ENCODE measurements at regions not wholly inside any gene's neighbourhood (a gene's known extent, or its start where the extent isn't known, plus 50 kb on each side); places are given as distances from the start of the nearest gene placed in this dataset.

DNA sequence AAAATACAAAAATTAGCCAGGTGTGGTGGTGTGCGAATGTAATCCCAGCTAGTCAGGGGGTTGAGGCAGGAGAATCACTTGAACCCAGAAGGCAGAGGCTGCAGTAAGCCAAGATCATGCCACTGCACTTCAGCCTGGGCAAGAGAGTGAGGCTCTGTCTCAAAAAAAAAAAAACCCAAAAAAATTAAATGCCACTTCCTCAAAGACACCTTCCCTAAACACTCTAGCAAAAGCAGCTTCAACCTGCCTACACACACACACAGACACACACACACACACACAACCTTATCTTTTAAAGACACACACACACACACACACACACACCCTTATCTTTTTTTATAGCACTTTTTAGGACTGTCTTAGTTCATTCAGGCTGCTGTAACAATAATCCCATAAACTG is 201.7 kb upstream of the PSMD7 start:
- no peak for DNase-seq (ENCODE audit: low spot score)

DNA sequence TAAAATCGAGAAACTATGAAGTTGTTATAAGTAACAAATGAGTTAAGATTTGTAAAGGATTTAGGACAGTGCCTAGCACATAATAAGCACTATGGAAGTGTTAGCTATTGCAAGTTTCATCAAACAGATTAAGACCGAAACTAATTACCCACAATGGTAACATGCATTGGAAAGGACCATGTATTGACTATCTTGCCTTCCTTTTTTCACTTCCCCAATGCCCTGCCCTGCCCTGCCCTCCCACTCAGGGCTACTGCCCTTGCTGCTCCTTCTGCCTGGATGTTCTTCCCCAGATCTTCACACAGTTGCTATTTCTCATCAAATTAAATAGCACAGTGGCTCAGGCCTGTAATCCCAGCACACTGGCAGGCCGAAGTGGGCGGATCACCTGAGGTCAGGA is 202.1 kb upstream of the PSMD7 start:
- no peak for DNase-seq (ENCODE audit: low spot score)

DNA sequence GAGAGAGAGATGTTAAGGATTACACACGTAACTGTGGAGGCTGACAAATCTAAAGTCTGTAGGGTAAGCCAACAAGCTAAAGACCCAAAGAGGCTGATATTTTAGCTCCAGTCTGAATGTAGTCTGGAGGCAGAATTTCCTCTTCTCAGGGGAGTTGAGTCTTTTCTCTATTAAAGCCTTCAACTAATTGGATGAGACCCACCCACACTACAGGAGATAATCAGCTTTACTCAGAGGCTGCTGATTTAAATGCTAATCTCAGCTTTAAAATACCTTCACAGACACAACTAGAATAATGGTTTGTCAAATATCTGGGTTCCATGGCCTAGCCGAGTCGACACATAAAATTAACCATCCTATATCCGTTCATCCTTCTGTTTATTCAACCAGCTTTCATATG is 204.3 kb upstream of the PSMD7 start:
- DNase-seq (ENCODE audit: low spot score), result no peak

DNA sequence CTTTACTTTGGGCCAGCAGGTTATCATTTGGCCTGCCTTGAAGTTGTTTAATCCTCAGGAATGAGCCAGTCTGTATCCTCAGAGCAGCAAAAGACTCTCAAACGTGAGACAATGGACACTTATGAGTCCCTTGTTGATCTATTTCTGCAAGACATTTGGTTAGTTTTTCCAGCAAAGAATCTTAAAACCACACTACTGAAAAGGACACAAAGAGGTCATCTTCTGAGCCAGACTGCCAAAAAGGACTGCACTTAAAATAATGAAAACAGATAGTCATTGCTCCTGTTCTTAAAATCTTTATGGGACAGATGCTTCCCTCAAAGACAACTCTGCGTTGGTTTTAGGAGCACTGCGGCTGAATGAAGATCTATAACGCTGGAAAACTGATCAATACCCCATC is 205.7 kb upstream of the PSMD7 start:
- DNase-seq (ENCODE audit: low spot score), result no peak

DNA sequence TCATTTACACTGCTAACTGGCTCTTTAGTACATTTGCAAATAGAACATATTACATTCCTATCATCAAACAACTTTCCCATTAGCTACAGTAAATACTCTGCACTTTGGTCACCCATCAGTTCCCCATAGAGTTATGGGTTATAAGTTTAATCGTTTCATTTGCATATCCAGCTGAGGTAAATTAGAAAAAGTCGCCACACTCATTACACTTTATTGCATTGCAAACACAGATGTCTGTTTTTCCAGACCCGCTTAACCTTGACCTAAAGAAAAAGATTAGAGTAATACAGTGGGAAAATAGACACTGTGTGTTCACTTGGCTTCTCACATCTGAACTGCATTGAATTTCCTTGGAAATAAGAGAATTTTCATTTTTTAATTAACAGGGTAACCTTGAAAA is 213.1 kb upstream of the PSMD7 start:
- no peak for DNase-seq (ENCODE audit: low spot score)

DNA sequence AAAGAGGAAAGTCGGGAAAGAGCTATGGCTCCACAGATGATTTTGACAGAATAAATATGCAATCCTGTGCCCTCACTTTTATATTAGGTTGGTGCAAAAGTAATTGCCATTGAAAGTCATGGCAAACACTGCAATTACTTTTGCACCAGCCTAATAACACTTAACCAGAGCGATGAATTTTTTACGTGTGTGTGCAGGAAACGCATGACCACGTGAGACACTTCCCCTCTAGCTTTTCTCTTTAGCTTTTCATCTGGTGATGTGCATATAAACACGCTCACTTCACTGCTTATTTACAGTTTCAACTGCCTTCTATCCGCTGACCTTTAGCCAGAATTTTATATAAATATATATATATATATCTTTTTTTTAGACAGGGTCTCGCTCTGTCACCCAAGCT is 216.3 kb upstream of the PSMD7 start:
- no peak for DNase-seq (ENCODE audit: low spot score)

DNA sequence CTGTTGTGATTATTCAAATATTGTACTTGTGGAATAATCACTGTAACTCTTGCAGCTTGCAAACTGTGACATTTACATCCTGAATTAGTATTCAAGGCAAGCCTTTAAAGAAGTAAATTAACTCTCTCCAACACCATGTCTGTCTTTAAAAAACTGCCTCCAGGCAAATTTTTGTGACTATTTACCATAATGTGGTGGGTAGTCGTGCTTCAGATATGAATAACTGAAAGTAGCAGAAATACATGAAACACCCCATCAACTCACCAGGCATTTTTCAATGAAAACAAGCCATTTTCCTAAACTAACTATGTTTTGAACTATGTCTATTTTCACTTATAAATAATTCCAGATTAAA is 217.4 kb upstream of the PSMD7 start:
- no peak for DNase-seq (ENCODE audit: low spot score)

DNA sequence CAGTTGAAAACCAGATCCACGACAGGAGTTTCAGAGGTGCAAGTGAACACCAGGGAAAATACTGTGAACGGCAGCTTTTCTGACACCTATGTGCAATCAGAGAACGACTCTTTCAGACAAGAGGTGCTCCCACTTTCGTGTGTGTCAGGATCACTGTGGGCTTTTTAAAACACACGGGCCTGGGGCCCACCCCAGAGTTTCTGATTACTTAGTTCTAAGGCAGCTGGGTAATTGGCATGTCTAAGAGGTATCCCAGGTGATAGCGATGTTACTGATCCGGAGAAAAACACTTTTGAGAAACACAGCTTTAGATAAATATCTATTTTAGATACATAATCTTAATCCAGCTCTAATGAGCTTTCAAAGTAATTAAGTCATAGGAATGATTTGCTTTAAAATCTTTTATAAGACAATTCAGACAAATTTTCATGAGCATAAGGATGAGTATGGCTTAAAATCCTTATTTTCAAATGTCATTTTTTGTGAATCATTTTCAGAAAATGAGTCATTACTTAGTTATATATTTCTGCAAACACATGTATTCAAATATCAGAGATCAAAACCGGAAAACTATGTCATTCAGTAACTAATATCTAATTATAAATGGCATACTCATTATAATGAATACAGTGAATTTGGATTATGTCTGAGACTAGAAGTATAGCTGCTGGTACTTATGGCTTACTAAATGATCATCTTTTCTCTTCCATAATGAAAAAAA is 217.9 kb upstream of the PSMD7 start:
- DNase-seq (ENCODE audit: low spot score), result no peak

DNA sequence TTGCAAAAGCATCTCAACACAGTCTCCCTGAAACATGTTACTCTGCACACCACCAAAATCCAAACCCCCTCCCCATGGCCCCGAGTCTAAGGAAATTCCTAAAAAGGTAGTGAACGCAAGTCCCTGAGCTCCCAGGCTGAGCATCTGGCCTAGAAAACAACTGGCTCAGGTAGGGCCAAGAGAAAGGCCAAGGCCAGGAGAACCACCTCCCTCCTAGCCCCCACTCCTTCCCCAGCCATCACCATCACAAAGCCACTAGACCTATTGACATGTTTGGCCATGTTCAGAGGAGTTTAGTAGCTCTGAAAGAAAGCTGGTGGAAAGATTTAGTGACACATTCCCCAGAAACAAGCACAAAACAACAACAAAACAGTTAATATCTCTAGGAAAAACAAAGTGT is 220.0 kb upstream of the PSMD7 start:
- no peak for DNase-seq (ENCODE audit: low spot score)

DNA sequence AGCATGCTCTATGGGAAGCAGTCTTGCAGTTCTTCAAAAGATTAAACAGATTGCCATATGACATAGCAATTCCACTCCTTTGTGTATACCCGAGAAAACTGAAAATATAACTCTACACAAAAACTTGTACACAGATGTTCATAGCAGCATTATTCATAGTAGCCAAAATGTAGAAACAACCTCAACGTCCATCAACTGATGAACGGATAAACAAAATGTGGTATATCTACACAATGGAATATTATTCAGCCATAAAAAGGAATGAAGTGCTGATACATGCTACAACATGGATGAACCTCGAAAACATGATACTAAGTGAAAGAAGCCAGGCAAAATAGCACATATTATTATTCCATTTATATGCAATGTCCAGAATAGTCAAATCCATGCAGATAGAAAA is 221.2 kb upstream of the PSMD7 start:
- DNase-seq (ENCODE audit: low spot score), result no peak

DNA sequence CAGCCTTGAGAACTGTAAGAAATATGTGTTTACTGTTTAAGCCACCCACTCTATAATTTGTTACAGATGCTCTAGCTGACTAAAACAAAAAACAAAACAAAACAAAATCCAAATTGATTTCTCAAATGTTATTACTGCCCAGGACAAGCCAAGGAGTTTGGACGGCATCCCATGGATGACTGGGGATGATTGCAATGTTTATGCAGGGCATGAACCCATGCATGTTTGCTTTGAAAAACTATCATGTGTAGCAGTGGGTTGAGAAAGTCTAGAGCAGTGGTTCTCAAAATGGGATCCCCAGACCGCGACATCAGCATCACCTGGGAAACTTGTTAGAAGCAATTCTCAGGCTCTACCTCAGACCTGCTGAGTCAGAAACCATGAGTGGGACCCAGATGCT is 223.2 kb upstream of the PSMD7 start:
- no peak for DNase-seq (ENCODE audit: low spot score)

DNA sequence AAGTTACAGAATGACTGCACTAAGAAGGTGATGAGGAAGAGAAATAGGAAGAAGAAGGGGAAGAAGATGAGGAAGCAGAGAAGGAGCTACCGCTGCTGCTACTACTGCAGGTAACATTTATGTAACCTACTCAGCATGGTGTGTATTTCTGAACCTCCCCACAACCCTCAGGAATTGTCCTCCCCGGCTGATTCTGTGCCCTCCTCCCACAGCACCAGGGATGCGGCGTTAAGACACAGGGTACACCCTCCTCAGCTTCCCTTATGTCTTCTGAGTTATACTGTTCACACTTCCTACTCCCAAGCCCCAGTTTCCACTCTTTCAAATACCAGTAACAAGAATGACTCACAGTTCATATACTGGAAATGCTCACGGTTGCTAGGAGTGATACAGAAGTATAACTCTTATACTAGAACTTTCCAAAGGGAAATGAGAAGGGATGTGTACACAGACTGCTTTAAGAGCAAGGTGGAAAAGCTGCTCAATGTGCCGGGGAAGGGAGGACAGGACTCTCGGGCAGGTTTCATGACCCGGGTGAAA is 224.5 kb upstream of the PSMD7 start:
- no peak for DNase-seq (ENCODE audit: low spot score)

DNA sequence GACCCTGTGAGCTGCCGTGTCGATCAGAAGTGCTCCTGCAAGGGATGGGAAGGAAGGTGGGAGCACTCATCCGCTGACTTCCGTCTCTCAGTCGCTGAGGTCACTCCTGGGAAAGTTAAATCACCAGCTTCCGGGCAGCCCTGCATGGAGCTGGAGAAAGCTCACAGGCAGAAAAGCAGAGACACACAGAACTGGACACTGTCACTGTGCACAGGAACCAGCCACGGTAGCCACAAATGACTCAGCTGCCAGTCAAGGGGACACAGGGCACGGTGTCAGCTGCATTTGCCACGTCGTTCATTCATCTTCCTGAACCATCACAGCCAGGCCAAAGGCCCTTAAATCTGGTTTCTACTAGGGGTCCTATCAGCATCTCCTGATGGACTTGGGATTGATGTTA is 226.4 kb upstream of the PSMD7 start:
- DNase-seq (ENCODE audit: low spot score), result no peak

DNA sequence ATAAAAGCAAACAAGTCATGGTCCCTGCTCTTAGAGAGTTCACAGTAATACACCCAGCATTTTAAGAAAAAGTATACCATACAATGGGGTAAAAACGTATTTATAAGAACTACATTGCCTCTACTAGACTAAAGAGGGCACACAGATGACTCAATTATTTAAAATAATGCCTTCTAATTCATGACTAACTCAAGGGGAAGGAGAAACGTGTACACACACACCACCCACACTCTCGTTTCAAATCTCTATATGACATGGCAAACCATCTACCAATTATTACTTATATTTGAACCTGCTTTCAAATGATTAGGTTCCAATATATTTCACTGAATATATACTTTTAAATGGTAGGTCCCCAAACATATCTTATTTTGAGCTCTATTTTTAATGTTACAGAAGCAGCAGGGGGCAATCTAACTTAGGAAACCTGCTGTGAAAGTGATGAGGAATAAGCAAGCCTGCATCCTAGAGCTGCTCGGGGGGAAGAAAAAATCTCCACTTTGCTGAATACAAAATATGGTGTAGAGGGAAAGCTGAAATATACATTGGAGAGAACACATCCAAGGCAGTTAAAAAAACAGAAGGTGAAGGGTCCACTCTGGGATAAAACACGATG is 232.4 kb upstream of the PSMD7 start:
- DNase-seq (ENCODE audit: low spot score), result no peak

DNA sequence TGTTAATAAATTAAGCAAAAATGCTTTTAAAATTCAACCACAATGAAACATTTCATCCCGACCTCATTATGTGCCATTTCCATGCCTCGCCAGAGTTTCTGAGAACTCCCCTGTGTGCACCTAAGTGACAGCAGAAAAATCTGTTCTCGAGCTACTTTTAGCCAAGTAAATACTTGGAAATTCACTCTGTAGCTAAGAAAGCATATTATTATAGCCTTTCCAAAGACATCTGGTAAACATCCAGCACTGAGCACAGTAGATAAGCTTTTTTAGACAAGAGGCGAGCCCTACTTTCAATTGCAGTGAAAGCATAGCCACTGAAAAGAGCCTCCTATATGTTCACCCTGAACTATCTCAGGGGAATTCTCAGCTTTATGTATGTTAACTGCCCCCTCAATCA is 242.8 kb upstream of the PSMD7 start:
- DNase-seq (ENCODE audit: low spot score), result no peak

DNA sequence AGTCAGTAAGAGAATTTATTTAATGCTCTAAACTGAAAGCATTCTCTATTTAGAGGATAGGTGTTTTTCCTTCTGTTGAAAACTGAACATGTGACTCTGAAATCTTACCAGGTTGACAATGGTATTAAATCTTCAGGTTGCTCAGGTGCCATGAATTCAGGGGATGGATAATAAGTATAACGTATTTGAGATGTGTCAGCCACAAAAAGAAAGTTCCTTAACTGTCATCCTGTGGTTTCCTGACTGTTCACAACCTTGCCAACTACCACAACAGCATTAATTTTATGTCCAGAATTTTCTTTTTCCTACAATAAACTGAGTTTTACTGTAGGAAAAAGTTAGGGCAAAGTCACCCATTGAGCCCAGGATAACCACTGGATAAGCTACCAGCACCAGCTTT is 243.3 kb upstream of the PSMD7 start:
- no peak for DNase-seq (ENCODE audit: low spot score)

DNA sequence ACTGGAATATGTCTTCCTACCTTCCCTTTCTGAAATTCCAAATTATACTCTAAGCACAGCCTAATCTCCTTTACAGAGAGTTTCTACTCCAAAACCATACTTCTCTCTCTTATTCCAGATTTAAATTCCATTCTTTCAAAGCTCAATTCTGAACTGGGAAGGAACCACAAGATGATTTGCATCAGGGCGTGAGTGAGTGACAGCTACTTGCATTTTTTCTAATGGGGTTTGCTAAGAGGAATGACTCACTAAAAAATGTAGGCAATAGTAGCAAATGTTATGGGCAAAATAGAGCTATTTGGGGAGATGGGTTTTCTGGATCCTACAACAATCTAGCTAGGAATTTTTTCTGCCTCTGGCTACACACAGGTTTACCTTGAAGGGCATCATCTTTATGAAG is 244.6 kb upstream of the PSMD7 start:
- no peak for DNase-seq (ENCODE audit: low spot score)

DNA sequence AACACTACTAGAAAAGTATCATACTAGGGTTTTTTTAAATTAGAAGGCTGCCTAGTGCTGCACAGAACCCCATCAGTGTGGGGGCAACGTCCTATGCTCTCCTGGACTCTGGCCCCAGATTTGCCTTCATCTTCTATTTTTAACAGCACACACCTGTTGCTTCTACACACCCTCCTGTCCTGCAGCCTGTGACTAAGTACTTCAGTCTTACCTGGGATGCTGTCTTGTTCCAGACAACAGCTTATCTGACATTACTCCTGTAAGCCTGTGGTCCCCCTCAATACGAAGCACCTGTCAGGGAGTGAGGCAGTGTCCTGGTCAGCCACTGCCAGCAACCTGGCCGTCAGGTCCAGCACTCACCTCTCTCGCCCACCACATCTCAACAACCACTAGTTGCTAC is 247.6 kb upstream of the PSMD7 start:
- no peak for DNase-seq (ENCODE audit: low spot score)

DNA sequence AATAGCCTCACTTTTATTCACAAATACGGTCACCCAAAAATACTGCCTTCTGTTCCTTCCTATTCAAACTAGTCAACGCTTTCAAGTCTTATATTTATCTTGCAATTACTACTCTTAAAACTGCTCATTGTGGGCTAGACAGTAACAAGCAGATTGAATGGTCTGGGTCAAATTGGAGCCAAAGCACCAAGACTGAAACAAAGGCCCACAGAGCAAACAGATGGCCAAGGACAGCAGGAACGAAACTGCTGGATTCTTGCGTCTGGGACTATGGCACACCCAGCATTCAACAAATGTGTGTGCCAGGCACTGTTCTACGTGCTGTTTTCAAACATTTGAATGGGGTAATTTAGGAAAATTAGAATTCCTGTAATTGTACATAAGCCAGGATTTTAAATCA is 250.1 kb upstream of the PSMD7 start:
- DNase-seq (ENCODE audit: low spot score), result no peak

DNA sequence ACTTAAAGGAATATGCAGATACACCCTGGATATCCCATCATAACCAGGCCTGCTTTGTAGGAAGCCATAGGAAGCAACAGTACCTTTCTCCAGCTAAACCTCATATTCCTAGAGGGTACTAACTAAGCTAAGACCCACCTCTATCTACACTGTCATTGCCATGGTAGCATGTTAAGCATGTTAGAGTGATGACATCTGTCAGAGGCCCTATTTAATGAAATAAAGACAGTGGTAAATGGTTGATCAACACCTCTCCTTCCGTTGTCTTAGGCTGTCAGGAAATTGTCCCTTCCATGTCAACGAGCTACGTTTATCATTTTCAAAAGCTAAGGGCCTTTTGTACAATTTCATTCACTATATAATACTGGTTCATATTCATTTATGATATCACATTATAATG is 251.1 kb upstream of the PSMD7 start:
- DNase-seq (ENCODE audit: low spot score), result no peak

DNA sequence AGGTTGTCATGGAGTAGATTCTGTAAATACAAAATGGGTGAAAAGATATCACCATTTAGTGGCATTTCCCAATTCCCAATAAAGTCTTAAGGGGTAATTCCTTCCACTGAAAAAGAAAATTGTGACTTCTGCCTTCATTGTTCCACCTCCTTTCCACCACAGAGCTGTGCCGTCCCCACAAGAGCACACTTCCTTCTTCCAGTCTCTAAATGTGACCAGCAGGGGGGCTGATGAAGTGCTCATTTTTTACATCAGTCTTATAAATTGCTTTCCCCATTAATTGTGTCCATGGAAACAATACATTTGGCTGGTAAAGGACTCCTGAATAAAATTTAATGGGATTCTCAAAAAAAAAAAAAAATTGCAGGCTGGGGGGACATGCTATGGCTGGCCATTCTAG is 260.8 kb upstream of the PSMD7 start:
- DNase-seq (ENCODE audit: low spot score), result no peak

DNA sequence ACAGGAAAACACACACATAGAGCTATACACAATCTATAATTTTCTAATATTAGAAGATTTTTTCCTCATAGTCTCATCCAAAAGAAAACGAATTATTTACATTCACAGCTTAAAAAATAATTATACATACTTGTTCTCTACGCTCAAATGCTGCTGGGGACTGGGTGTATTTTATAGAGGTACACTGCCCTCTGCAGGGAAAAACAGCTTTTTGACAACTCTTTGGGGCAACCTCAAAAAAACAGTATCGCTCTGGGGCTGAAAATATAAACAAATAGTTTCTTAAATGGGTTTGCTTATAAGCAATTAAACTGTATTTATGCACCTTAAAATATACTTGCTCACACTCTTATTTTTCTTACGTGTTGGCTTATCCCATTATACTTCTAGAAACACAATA is 261.8 kb upstream of the PSMD7 start:
- no peak for DNase-seq (ENCODE audit: low spot score)

DNA sequence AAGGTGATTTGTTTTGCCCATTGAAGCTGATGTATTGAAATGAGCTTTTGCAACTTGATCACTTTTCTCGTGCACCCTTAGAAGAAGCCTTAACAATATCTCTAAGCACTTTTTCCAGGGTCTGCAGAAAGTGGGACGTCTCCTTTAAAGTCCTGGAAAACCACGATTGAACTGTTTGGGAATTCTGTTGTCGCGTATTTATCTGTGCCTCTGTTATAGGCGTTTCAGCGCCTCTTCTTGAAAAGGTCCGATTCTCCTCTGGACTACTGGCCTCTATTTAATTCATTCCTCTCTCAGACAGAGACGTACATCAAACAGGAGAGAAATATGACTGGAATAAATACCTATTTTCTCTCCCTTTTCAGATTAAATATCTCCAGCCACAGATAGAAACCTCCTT is 262.4 kb upstream of the PSMD7 start:
- no peak for DNase-seq (ENCODE audit: low spot score)

DNA sequence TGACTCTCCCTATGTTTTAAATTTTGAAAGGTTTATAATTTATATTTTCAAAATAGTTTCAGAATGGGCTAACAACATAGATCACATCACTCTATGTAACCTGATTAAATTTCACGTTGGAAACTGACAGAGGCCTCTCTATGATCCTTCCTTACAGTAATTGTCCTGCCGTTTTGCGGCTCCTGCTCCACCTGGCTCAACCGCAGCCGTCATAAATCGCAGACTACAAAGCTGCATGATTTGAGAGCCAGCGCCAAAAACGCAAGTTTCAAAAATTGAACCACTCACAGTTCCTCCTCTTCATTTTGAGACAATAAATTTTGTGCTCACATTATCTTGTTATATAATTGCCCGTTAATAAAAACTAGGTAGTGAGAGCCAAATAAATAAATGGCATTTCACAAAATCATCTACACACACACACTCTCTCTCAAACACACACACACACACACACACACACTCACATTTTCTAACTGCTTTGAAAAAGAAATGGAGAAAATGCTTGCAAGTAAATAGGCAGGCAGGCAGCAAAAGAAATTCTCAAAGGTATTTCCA is 263.1 kb upstream of the PSMD7 start:
- DNase-seq (ENCODE audit: low spot score), result no peak
